Memory B cell (primary cell): ENCODE measurements at regions not wholly inside any gene's neighbourhood (a gene's known extent, or its start where the extent isn't known, plus 50 kb on each side); places are given as distances from the start of the nearest gene placed in this dataset.

ENCODE experiments used
- ATAC-seq: fragments of 150-1000 bp; cut with Tn5 transposase; 2 replicates; pipeline ENCODE4 v1.10.0; 2021; ENCODE audit warnings: low read depth, mild to moderate bottlenecking, moderate library complexity
- DNase-seq, 2 donors: peaks; one replicate each; pipeline ENCODE4 v3.0.0; 2022; ENCODE audit warnings: low spot score in 2 of 2
- H3K27ac Mint-ChIP-seq: one replicate; pipeline ENCODE4 v1.8.0; 2022; ENCODE audit warnings: mild to moderate bottlenecking, moderate library complexity, mixed read lengths
- H3K27me3 Mint-ChIP-seq: one replicate; pipeline ENCODE4 v1.8.0; 2022; ENCODE audit warnings: mixed read lengths
- H3K36me3 Mint-ChIP-seq: one replicate; pipeline ENCODE4 v1.8.0; 2022; ENCODE audit warnings: mild to moderate bottlenecking, mixed read lengths
- H3K4me1 Mint-ChIP-seq: one replicate; pipeline ENCODE4 v1.8.0; 2022; ENCODE audit warnings: mixed read lengths
- H3K4me3 Mint-ChIP-seq: one replicate; pipeline ENCODE4 v1.8.0; 2022; ENCODE audit warnings: mild to moderate bottlenecking, moderate library complexity, mixed read lengths
- H3K9me3 Mint-ChIP-seq: one replicate; pipeline ENCODE4 v1.8.0; 2022; ENCODE audit warnings: mixed read lengths

DNA sequence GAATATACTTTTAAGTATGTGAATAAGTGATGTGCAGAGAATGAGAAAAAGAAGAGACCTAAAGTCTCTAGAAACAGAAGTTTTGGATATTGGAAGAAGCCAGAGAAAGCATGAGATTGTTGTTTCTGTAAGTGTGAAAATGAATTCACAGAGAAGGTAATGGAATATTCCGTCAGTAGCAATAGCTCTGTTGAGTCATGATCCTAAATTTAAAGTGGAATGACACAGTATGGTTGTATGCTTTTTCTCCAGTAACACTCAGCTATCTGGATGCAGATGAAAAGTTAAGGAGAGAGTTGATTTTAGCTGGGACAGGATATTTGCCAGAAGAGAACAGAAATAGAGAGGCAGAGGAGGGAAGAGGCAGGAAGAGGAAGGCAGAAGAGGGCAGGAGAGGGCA is 1166.3 kb downstream of the GALC start:
- ATAC-seq (no peak), DNase-seq (no peak)
- H3K9me3 Mint-ChIP-seq: peaks cover 9% of the 10 kb centered on the region
- H3K36me3 Mint-ChIP-seq: no peaks in the 10 kb centered on the region
- no peak overlapping the region for H3K27ac Mint-ChIP-seq
- no peaks in the 10 kb centered on the region for H3K27me3 Mint-ChIP-seq
- no peak overlapping the region for H3K4me3 Mint-ChIP-seq
- no peaks in the 10 kb centered on the region for H3K4me1 Mint-ChIP-seq

- ATAC-seq (no peak), DNase-seq (no peak)
- Mint-ChIP-seq H3K4me1 (no peaks in the 10 kb centered on the region), H3K27ac (no peak overlapping the region), H3K36me3 (no peaks in the 10 kb centered on the region), H3K4me3 (no peak overlapping the region), H3K27me3 (no peaks in the 10 kb centered on the region), H3K9me3 (peaks cover 11% of the 10 kb centered on the region)
Measured at GRCh38 chr14:86824167-86824566, 1168.8 kb downstream of the GALC start.

DNA sequence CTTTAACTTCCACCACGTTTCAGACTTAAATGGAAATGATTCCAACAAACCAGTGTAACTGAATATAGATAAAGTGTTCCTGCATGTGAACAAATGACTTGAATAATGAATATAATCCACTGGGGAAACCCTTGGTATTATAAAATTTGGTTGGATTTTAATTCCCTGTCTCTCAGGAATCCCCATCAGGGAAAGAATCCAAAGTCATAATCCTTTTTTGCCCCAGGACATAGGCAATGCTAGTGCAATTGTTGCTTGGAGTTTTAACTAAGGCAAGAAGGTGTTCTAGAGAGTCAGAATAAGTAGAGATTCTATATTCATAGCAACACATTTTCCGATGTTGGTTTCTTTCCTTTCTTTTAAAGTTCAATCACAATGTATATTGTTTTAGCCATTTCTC is 1169.4 kb downstream of the GALC start:
- Mint-ChIP-seq H3K27ac (no peak overlapping the region), H3K4me3 (no peak overlapping the region), H3K4me1 (no peaks in the 10 kb centered on the region), H3K36me3 (no peaks in the 10 kb centered on the region), H3K9me3 (peaks cover 11% of the 10 kb centered on the region), H3K27me3 (no peaks in the 10 kb centered on the region)
- no peak for ATAC-seq
- no peak for DNase-seq

DNA sequence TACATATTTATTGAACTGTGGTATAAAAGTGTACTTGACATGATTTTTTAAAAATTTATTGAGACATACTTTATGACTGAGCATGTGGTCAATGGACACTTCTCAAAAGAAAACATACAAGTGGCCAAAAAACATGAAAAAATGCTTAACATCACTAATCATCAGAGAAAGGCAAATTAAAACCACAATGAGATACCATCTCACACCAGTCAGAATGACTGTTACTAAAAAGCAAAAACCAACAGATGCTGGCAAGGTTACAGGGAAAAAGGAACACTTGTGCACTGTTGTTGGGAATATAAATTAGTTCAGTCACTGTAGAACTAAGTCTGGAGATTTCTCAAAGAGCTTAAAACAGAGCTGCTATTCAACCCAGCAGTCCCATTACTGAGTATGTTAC is 1177.6 kb downstream of the GALC start:
- Mint-ChIP-seq H3K27me3 (no peaks in the 10 kb centered on the region), H3K4me1 (no peaks in the 10 kb centered on the region), H3K4me3 (no peak overlapping the region), H3K36me3 (no peaks in the 10 kb centered on the region), H3K27ac (no peak overlapping the region), H3K9me3 (peaks cover 16% of the 10 kb centered on the region)
- DNase-seq: no peak
- no peak for ATAC-seq

GRCh38 chr14:86802726-86803125 is 1190.3 kb downstream of the GALC start:
- Mint-ChIP-seq H3K27me3 (no peaks in the 10 kb centered on the region), H3K4me3 (no peak overlapping the region), H3K4me1 (no peaks in the 10 kb centered on the region), H3K36me3 (no peaks in the 10 kb centered on the region), H3K27ac (no peak overlapping the region), H3K9me3 (peaks cover 6% of the 10 kb centered on the region)
- DNase-seq (no peak), ATAC-seq (no peak)

GRCh38 chr14:86799244-86799647 is 1193.7 kb downstream of the GALC start:
- H3K36me3 Mint-ChIP-seq: no peaks in the 10 kb centered on the region
- no peaks in the 10 kb centered on the region for H3K4me1 Mint-ChIP-seq
- peaks cover 9% of the 10 kb centered on the region for H3K9me3 Mint-ChIP-seq
- H3K27ac Mint-ChIP-seq: no peak overlapping the region
- H3K27me3 Mint-ChIP-seq: no peaks in the 10 kb centered on the region
- ATAC-seq: no peak
- no peak overlapping the region for H3K4me3 Mint-ChIP-seq
- DNase-seq: no peak

GRCh38 chr14:86798330-86798729 is 1194.7 kb downstream of the GALC start:
- Mint-ChIP-seq H3K4me1 (no peaks in the 10 kb centered on the region), H3K27ac (no peak overlapping the region), H3K36me3 (no peaks in the 10 kb centered on the region), H3K4me3 (no peak overlapping the region), H3K9me3 (peaks cover 10% of the 10 kb centered on the region), H3K27me3 (no peaks in the 10 kb centered on the region)
- ATAC-seq (no peak), DNase-seq (no peak)

DNA sequence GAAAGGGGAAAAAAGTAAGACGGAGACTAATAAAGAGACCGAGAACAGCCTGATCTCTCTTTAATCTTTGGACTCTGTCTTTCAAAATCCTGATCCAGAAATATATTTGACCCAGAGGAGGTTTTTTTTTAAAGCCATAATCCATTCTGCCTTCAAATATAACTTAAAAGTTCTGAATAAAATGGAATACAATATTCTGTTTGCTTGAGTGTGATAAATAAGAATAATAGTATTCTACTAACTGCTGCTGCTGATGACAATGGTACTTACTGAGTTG is 1196.0 kb downstream of the GALC start:
- no peak for ATAC-seq
- DNase-seq: no peak
- Mint-ChIP-seq H3K9me3 (peaks cover 13% of the 10 kb centered on the region), H3K4me3 (no peak overlapping the region), H3K27ac (no peak overlapping the region), H3K4me1 (no peaks in the 10 kb centered on the region), H3K27me3 (no peaks in the 10 kb centered on the region), H3K36me3 (no peaks in the 10 kb centered on the region)

- DNase-seq (no peak), ATAC-seq (no peak)
- Mint-ChIP-seq H3K4me3 (no peak overlapping the region), H3K4me1 (no peaks in the 10 kb centered on the region), H3K9me3 (peaks cover 10% of the 10 kb centered on the region), H3K27ac (no peak overlapping the region), H3K27me3 (no peaks in the 10 kb centered on the region), H3K36me3 (no peaks in the 10 kb centered on the region)
Measured at GRCh38 chr14:86796221-86797074, 1196.5 kb downstream of the GALC start.

DNA sequence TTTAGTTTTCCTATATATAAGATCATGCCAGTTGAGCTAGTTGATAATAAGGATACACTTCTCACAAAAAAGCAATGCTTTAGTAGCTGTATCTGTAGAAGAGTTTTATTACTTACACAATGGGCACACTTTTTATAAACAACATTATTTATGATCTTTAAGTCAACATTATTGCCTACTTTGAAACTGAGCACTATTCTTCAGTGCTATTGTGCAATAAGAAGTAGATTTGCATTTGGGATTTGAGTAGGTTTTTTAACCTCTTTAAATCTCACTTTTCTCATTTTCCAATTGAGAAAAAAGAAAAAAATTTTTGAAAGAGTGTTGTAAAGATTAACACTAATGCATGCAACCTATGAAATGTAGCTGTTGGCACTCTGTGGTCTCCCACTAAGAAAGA is 1198.3 kb downstream of the GALC start:
- Mint-ChIP-seq H3K4me3 (no peak overlapping the region), H3K4me1 (no peaks in the 10 kb centered on the region), H3K27me3 (no peaks in the 10 kb centered on the region), H3K36me3 (no peaks in the 10 kb centered on the region), H3K27ac (no peak overlapping the region), H3K9me3 (peaks cover 13% of the 10 kb centered on the region)
- no peak for ATAC-seq
- DNase-seq: no peak

GRCh38 chr14:86790408-86791364 is 1202.3 kb downstream of the GALC start:
- Mint-ChIP-seq H3K27me3 (no peaks in the 10 kb centered on the region), H3K4me1 (no peaks in the 10 kb centered on the region), H3K36me3 (no peaks in the 10 kb centered on the region), H3K27ac (no peak overlapping the region), H3K9me3 (peaks cover 7% of the 10 kb centered on the region), H3K4me3 (no peak overlapping the region)
- DNase-seq: no peak
- ATAC-seq: no peak

GRCh38 chr14:86788224-86788623 is 1204.8 kb downstream of the GALC start:
- Mint-ChIP-seq H3K4me3 (no peak overlapping the region), H3K36me3 (no peaks in the 10 kb centered on the region), H3K4me1 (no peaks in the 10 kb centered on the region), H3K27ac (no peak overlapping the region), H3K9me3 (peaks cover 9% of the 10 kb centered on the region), H3K27me3 (no peaks in the 10 kb centered on the region)
- ATAC-seq (no peak), DNase-seq (no peak)

- H3K4me1 Mint-ChIP-seq: no peaks in the 10 kb centered on the region
Measured at GRCh38 chr14:86787717-86788116, 1205.3 kb downstream of the GALC start.

GRCh38 chr14:86782092-86782580 is 1210.8 kb downstream of the GALC start:
- no peaks in the 10 kb centered on the region for H3K36me3 Mint-ChIP-seq
- H3K4me3 Mint-ChIP-seq: no peak overlapping the region
- H3K27ac Mint-ChIP-seq: no peak overlapping the region
- no peak for ATAC-seq
- H3K9me3 Mint-ChIP-seq: peaks cover 4% of the 10 kb centered on the region
- no peak for DNase-seq
- no peaks in the 10 kb centered on the region for H3K27me3 Mint-ChIP-seq
- H3K4me1 Mint-ChIP-seq: no peaks in the 10 kb centered on the region

More at GRCh38 chr14:86787717-86788116, 1205.3 kb downstream of the GALC start:
- no peak overlapping the region for H3K27ac Mint-ChIP-seq
- no peak for ATAC-seq
- no peak for DNase-seq
- no peak overlapping the region for H3K4me3 Mint-ChIP-seq
- peaks cover 7% of the 10 kb centered on the region for H3K9me3 Mint-ChIP-seq
- no peaks in the 10 kb centered on the region for H3K27me3 Mint-ChIP-seq
- no peaks in the 10 kb centered on the region for H3K36me3 Mint-ChIP-seq
